NCI-H460 (cell line): ENCODE measurements at regions not wholly inside any gene's neighbourhood (a gene's known extent, or its start where the extent isn't known, plus 50 kb on each side); places are given as distances from the start of the nearest gene placed in this dataset.
"Not testable (repeated sequence)": the region's sequence is repeated elsewhere in the genome, so short reads cannot be mapped to it uniquely, and the experiment has no call there.

Experiments
- DNase-seq: peaks from one replicate; pipeline ENCODE4 v3.0.0-alpha.2; 2016; ENCODE audit warnings: low read depth; ENCODE audit errors: extremely low read depth

DNA sequence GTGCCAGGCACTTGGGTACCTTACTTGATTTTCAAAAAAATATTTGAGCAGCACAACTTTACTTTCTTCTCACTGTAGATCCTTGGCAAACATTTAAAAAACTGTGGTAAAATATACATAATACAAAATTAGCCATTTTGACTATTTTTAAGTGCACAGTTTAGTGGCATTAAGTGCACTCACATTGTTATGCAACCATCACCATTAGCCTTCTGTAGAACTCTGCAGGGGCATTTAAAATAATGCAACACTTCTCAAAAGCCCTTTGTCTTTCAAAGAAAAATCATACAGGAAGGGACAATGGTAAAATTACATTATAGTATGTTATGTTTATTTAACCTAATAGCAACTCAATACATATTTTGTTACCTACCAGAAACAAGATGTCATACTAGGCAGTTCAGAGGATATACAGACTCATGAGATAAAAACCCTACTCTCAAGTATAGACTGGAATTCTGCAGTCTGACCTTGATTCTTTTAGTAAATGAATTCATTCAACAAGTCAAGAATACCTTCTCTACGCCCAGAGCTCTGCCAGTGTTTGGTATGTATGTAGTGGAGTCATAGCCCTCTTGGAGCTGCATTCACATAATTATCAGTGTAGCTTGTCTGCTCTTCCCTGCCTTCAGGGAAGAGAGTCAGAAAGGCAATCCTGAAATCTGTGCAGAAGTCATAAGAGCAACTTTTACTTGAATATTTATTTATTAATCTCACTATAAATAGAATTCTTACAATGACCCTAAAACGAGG lies 74.0 kb upstream of the ARRDC3 start:
- DNase-seq, result no peak

DNA sequence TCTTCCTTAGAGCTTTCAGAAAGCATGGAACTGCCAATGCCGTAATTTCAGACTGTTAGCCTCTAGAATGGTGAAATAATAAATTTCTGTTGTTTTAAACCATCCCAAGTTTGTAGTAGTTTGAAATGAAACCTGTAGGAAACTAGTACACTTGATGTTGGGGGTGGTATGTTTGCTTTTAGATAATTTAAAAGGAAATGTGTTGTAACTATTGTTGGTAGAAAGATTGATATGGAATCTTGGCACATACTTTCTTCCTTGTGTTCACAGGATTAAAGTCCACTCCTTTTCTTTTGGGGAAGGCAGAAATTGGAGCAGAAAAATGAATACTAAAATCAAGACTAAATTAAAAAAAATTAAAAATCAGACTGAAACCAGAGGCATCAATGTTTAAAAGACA lies 66.0 kb upstream of the ARRDC3 start:
- DNase-seq, result no peak

- DNase-seq, result not testable (repeated sequence)
Observed at GRCh38 chr5:91448079-91448478, 65.0 kb upstream of the ARRDC3 start.

DNA sequence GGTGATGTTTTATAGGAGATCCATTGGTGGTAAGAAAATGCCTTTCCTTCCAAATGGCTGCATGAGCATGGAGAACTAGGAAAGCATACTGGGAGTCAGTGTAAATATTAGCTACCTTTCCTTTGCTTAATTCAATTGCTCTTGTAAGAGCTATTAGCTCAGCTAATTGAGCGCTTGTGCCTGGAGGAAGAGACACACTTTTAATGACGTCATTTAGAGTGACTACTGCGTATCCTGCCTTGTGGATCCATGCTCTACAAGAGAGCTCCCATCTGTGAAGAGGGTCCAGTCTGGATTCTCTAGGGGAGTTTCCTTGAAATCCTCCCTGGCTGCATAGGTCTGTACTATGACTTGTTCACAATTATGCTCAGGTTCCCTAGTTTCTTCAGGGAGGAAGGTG lies 63.8 kb upstream of the ARRDC3 start:
- DNase-seq, result not testable (repeated sequence)

- DNase-seq, result no peak
Observed at GRCh38 chr5:91443761-91444467, 60.8 kb upstream of the ARRDC3 start.

GRCh38 chr5:91443023-91443422 lies 59.9 kb upstream of the ARRDC3 start:
- no peak for DNase-seq

- DNase-seq, result no peak
Observed at GRCh38 chr5:91441082-91441481, 58.0 kb upstream of the ARRDC3 start.

DNA sequence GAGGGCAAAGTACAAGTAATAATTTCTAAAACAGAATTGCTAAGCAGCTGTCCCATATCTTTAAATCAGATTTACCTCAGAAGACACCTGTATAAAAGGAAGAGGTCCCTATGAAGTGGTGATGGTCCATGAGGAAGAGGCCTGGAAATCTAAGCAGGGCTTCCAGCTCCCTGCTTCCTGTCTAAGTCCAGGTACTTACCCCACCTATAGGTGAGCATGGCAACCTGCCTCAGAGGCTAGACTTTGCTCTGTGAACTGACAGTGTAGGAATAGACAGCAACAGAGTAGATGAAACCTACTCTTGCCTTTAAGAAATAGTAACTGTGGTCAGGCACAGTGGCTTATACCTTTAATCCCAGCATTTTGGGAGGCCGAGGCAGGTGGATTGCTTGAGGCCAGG lies 55.8 kb upstream of the ARRDC3 start:
- no peak for DNase-seq

DNA sequence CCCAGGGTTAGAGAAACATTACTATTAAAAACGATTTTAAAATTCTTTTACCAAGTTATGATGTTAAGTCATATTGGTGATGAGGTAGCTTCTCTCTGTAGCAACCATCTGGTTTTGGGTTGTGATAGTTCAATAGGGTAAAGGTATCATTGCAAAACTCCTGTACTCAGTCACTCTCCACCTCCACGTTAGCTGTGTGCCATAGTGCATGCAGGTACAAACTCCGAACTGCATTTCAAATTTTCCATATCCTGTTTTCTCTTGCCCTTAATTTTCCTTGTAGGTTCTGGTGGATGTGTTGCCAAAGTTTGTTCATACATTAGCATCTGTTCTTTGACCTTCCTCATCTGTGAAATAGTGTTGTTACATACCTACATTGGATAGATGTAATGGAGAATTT lies 53.1 kb upstream of the ARRDC3 start:
- DNase-seq, result no peak

DNA sequence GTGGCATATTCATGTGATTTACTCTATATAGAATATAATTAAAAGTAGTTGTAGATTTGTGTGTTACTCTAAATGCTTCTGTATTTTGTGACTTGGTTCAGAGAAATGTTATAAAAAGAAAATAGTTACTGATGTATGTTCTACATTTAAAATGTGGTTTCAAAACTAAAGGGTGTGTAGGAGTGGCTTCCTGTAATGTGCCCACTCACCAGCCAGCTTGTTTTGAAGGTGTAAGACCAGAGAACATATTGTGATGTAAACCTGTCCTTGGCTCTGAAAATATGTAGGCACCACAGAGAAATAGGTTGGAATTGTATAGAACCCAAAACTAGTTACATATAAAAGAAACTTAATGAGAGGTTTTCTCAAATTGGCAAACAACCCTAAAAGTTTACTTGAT lies 51.2 kb upstream of the ARRDC3 start:
- DNase-seq, result no peak

DNA sequence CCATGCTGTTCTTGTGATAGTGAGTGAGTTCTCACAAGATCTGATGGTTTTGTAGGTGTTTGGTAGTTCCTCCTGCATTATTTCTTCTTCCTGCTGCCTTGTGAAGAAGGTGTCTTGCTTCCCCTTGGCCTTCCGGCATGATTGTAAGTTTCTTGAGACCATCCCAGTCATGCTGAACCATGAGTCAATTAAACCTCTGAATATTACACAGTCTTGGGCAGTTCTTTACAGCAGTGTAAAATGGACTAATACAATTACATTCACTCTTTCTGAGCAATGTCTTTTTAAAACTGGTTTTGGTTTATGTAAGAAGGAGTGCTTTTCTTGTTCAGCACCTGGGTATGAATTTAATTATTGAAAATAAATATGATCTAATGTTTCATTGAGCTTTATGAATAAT lies 50.7 kb upstream of the ARRDC3 start:
- no peak for DNase-seq
